ENCODE measurements at regions not wholly inside any gene's neighbourhood (a gene's known extent, or its start where the extent isn't known, plus 50 kb on each side); places are given as distances from the start of the nearest gene placed in this dataset.

- Histone ChIP-seq H3K27ac (ENCODE audit: insufficient read depth, low read length, poor library complexity, severe bottlenecking) (no peak overlapping the region), H3K4me1 (ENCODE audit: control insufficient read depth, insufficient read depth, low read length, poor library complexity, severe bottlenecking) (no peaks in the 10 kb centered on the region), H3K27me3 (replicated peaks; ENCODE audit: control insufficient read depth, insufficient read depth, low read length, poor library complexity, severe bottlenecking) (no peaks in the 10 kb centered on the region), H3K9me3 (ENCODE audit: control insufficient read depth, low read length) (no peaks in the 10 kb centered on the region), H3K36me3 (ENCODE audit: control insufficient read depth, insufficient read depth, low read length) (no peaks in the 10 kb centered on the region), H3K4me3 (ENCODE audit: insufficient read depth, low read depth, low read length, poor library complexity, severe bottlenecking) (no peak overlapping the region)
- DNase-seq = no peak
Observed at GRCh38 chr12:127628645-127629044, 638.3 kb upstream of the TMEM132C start.

GRCh38 chr12:127629066-127629820, 637.7 kb upstream of the TMEM132C start:
- no peak overlapping the region for H3K4me3 ChIP-seq (ENCODE audit: insufficient read depth, low read depth, low read length, poor library complexity, severe bottlenecking)
- no peaks in the 10 kb centered on the region for H3K9me3 ChIP-seq (ENCODE audit: control insufficient read depth, low read length)
- no peaks in the 10 kb centered on the region for H3K36me3 ChIP-seq (ENCODE audit: control insufficient read depth, insufficient read depth, low read length)
- H3K4me1 ChIP-seq (ENCODE audit: control insufficient read depth, insufficient read depth, low read length, poor library complexity, severe bottlenecking) = no peaks in the 10 kb centered on the region
- DNase-seq = no peak
- H3K27ac ChIP-seq (ENCODE audit: insufficient read depth, low read length, poor library complexity, severe bottlenecking) = no peak overlapping the region
- H3K27me3 ChIP-seq (replicated peaks; ENCODE audit: control insufficient read depth, insufficient read depth, low read length, poor library complexity, severe bottlenecking) = no peaks in the 10 kb centered on the region

GRCh38 chr12:127632461-127632860, 634.5 kb upstream of the TMEM132C start:
- H3K4me1 ChIP-seq (ENCODE audit: control insufficient read depth, insufficient read depth, low read length, poor library complexity, severe bottlenecking) = no peaks in the 10 kb centered on the region
- no peak overlapping the region for H3K4me3 ChIP-seq (ENCODE audit: insufficient read depth, low read depth, low read length, poor library complexity, severe bottlenecking)
- no peaks in the 10 kb centered on the region for H3K27me3 ChIP-seq (replicated peaks; ENCODE audit: control insufficient read depth, insufficient read depth, low read length, poor library complexity, severe bottlenecking)
- no peaks in the 10 kb centered on the region for H3K36me3 ChIP-seq (ENCODE audit: control insufficient read depth, insufficient read depth, low read length)
- no peak for DNase-seq
- no peaks in the 10 kb centered on the region for H3K9me3 ChIP-seq (ENCODE audit: control insufficient read depth, low read length)
- H3K27ac ChIP-seq (ENCODE audit: insufficient read depth, low read length, poor library complexity, severe bottlenecking) = no peak overlapping the region

GRCh38 chr12:127635838-127636237, 631.1 kb upstream of the TMEM132C start:
- H3K4me3 ChIP-seq (ENCODE audit: insufficient read depth, low read depth, low read length, poor library complexity, severe bottlenecking) = no peak overlapping the region
- H3K9me3 ChIP-seq (ENCODE audit: control insufficient read depth, low read length) = no peaks in the 10 kb centered on the region
- no peak for DNase-seq

GRCh38 chr12:127636882-127637281, 630.1 kb upstream of the TMEM132C start:
- Histone ChIP-seq H3K27ac (ENCODE audit: insufficient read depth, low read length, poor library complexity, severe bottlenecking) (no peak overlapping the region), H3K9me3 (ENCODE audit: control insufficient read depth, low read length) (no peaks in the 10 kb centered on the region), H3K36me3 (ENCODE audit: control insufficient read depth, insufficient read depth, low read length) (no peaks in the 10 kb centered on the region), H3K4me1 (ENCODE audit: control insufficient read depth, insufficient read depth, low read length, poor library complexity, severe bottlenecking) (no peaks in the 10 kb centered on the region), H3K27me3 (replicated peaks; ENCODE audit: control insufficient read depth, insufficient read depth, low read length, poor library complexity, severe bottlenecking) (no peaks in the 10 kb centered on the region), H3K4me3 (ENCODE audit: insufficient read depth, low read depth, low read length, poor library complexity, severe bottlenecking) (no peak overlapping the region)
- DNase-seq = no peak

More at GRCh38 chr12:127635838-127636237, 631.1 kb upstream of the TMEM132C start:
- Histone ChIP-seq H3K27ac (ENCODE audit: insufficient read depth, low read length, poor library complexity, severe bottlenecking) (no peak overlapping the region), H3K36me3 (ENCODE audit: control insufficient read depth, insufficient read depth, low read length) (no peaks in the 10 kb centered on the region), H3K27me3 (replicated peaks; ENCODE audit: control insufficient read depth, insufficient read depth, low read length, poor library complexity, severe bottlenecking) (no peaks in the 10 kb centered on the region), H3K4me1 (ENCODE audit: control insufficient read depth, insufficient read depth, low read length, poor library complexity, severe bottlenecking) (no peaks in the 10 kb centered on the region)

- no peak overlapping the region for H3K27ac ChIP-seq (ENCODE audit: insufficient read depth, low read length, poor library complexity, severe bottlenecking)
- no peaks in the 10 kb centered on the region for H3K9me3 ChIP-seq (ENCODE audit: control insufficient read depth, low read length)
- no peaks in the 10 kb centered on the region for H3K36me3 ChIP-seq (ENCODE audit: control insufficient read depth, insufficient read depth, low read length)
- no peak overlapping the region for H3K4me3 ChIP-seq (ENCODE audit: insufficient read depth, low read depth, low read length, poor library complexity, severe bottlenecking)
- H3K4me1 ChIP-seq (ENCODE audit: control insufficient read depth, insufficient read depth, low read length, poor library complexity, severe bottlenecking) = no peaks in the 10 kb centered on the region
- DNase-seq = no peak
- H3K27me3 ChIP-seq (replicated peaks; ENCODE audit: control insufficient read depth, insufficient read depth, low read length, poor library complexity, severe bottlenecking) = no peaks in the 10 kb centered on the region
Observed at GRCh38 chr12:127640181-127640886, 626.6 kb upstream of the TMEM132C start.

GRCh38 chr12:127642208-127642607, 624.8 kb upstream of the TMEM132C start:
- Histone ChIP-seq H3K9me3 (ENCODE audit: control insufficient read depth, low read length) (no peaks in the 10 kb centered on the region), H3K27ac (ENCODE audit: insufficient read depth, low read length, poor library complexity, severe bottlenecking) (no peak overlapping the region), H3K27me3 (replicated peaks; ENCODE audit: control insufficient read depth, insufficient read depth, low read length, poor library complexity, severe bottlenecking) (no peaks in the 10 kb centered on the region), H3K4me1 (ENCODE audit: control insufficient read depth, insufficient read depth, low read length, poor library complexity, severe bottlenecking) (no peaks in the 10 kb centered on the region), H3K4me3 (ENCODE audit: insufficient read depth, low read depth, low read length, poor library complexity, severe bottlenecking) (no peak overlapping the region), H3K36me3 (ENCODE audit: control insufficient read depth, insufficient read depth, low read length) (no peaks in the 10 kb centered on the region)
- DNase-seq = no peak

GRCh38 chr12:127648321-127648720, 618.6 kb upstream of the TMEM132C start:
- Histone ChIP-seq H3K4me3 (ENCODE audit: insufficient read depth, low read depth, low read length, poor library complexity, severe bottlenecking) (no peak overlapping the region), H3K27ac (ENCODE audit: insufficient read depth, low read length, poor library complexity, severe bottlenecking) (no peak overlapping the region), H3K4me1 (ENCODE audit: control insufficient read depth, insufficient read depth, low read length, poor library complexity, severe bottlenecking) (no peaks in the 10 kb centered on the region), H3K9me3 (ENCODE audit: control insufficient read depth, low read length) (no peaks in the 10 kb centered on the region), H3K27me3 (replicated peaks; ENCODE audit: control insufficient read depth, insufficient read depth, low read length, poor library complexity, severe bottlenecking) (no peaks in the 10 kb centered on the region), H3K36me3 (ENCODE audit: control insufficient read depth, insufficient read depth, low read length) (no peaks in the 10 kb centered on the region)
- DNase-seq = no peak

GRCh38 chr12:127649961-127650360, 617.0 kb upstream of the TMEM132C start:
- Histone ChIP-seq H3K4me3 (ENCODE audit: insufficient read depth, low read depth, low read length, poor library complexity, severe bottlenecking) (no peak overlapping the region), H3K36me3 (ENCODE audit: control insufficient read depth, insufficient read depth, low read length) (no peaks in the 10 kb centered on the region), H3K9me3 (ENCODE audit: control insufficient read depth, low read length) (no peaks in the 10 kb centered on the region), H3K4me1 (ENCODE audit: control insufficient read depth, insufficient read depth, low read length, poor library complexity, severe bottlenecking) (no peaks in the 10 kb centered on the region), H3K27ac (ENCODE audit: insufficient read depth, low read length, poor library complexity, severe bottlenecking) (no peak overlapping the region), H3K27me3 (replicated peaks; ENCODE audit: control insufficient read depth, insufficient read depth, low read length, poor library complexity, severe bottlenecking) (no peaks in the 10 kb centered on the region)
- DNase-seq = no peak

- Histone ChIP-seq H3K4me3 (ENCODE audit: insufficient read depth, low read depth, low read length, poor library complexity, severe bottlenecking) (no peak overlapping the region), H3K4me1 (ENCODE audit: control insufficient read depth, insufficient read depth, low read length, poor library complexity, severe bottlenecking) (no peaks in the 10 kb centered on the region), H3K27me3 (replicated peaks; ENCODE audit: control insufficient read depth, insufficient read depth, low read length, poor library complexity, severe bottlenecking) (no peaks in the 10 kb centered on the region), H3K27ac (ENCODE audit: insufficient read depth, low read length, poor library complexity, severe bottlenecking) (no peak overlapping the region), H3K36me3 (ENCODE audit: control insufficient read depth, insufficient read depth, low read length) (no peaks in the 10 kb centered on the region), H3K9me3 (ENCODE audit: control insufficient read depth, low read length) (no peaks in the 10 kb centered on the region)
- no peak for DNase-seq
Observed at GRCh38 chr12:127650626-127651025, 616.3 kb upstream of the TMEM132C start.

Measured in effector memory CD4-positive, alpha-beta T cell (primary cell).